Fibroblast of lung (primary cell): ENCODE measurements at regions not wholly inside any gene's neighbourhood (a gene's known extent, or its start where the extent isn't known, plus 50 kb on each side); places are given as distances from the start of the nearest gene placed in this dataset.

ENCODE experiments used
- DNase-seq, 2 donors: peaks; one replicate each; pipeline versions ENCODE4 v3.0.0 to v3.0.0-alpha.2; 2010; ENCODE audit warnings: low read depth in 2 of 2
- H2AFZ ChIP-seq: 2 replicates; pipeline ENCODE4 v1.5.1; 2012; ENCODE audit warnings: low read length, control low read depth, inconsistent platforms
- H3K27ac ChIP-seq: 2 replicates; pipeline ENCODE4 v1.5.1; 2011; ENCODE audit warnings: low read length, control low read depth; ENCODE audit not compliant: insufficient read depth
- H3K27me3 ChIP-seq: 2 replicates; pipeline ENCODE4 v1.5.1; 2011; ENCODE audit warnings: mild to moderate bottlenecking, low read length; ENCODE audit not compliant: control insufficient read depth, insufficient read depth
- H3K36me3 ChIP-seq: 2 replicates; pipeline ENCODE4 v1.5.1; 2011; ENCODE audit warnings: low read length; ENCODE audit not compliant: control insufficient read depth, insufficient read depth
- H3K4me1 ChIP-seq: 2 replicates; pipeline ENCODE4 v1.5.1; 2011; ENCODE audit warnings: low read length; ENCODE audit not compliant: control insufficient read depth, insufficient read depth; ENCODE audit errors: extremely low read depth
- H3K4me2 ChIP-seq: 2 replicates; pipeline ENCODE4 v1.5.1; 2011; ENCODE audit warnings: low read length, control low read depth; ENCODE audit not compliant: insufficient read depth; ENCODE audit errors: extremely low read depth
- H3K4me3 ChIP-seq, 4 experiments: fragments of 200-600 bp in 1 of 4; sonication (generic) in 1 of 4; replicated peaks in 1 of 4; 2 replicates each; pipeline ENCODE4 v1.5.1; 2011 to 2016; ENCODE audit warnings: low read length in 4 of 4, low read depth in 3 of 4, mild to moderate bottlenecking in 3 of 4, control low read depth in 2 of 4, inconsistent platforms in 1 of 4, mixed read lengths in 1 of 4; ENCODE audit not compliant: insufficient read depth in 1 of 4; ENCODE audit errors: control extremely low read depth in 1 of 4
- H3K79me2 ChIP-seq: 2 replicates; pipeline ENCODE4 v1.5.1; 2012; ENCODE audit warnings: mild to moderate bottlenecking, low read length, inconsistent platforms; ENCODE audit not compliant: control insufficient read depth, insufficient read depth
- H3K9ac ChIP-seq: 2 replicates; pipeline ENCODE4 v1.5.1; 2011; ENCODE audit warnings: mild to moderate bottlenecking, low read length, control low read depth; ENCODE audit not compliant: insufficient read depth
- H3K9me3 ChIP-seq: 2 replicates; pipeline ENCODE4 v1.5.1; 2012; ENCODE audit warnings: low read depth, low read length; ENCODE audit not compliant: control insufficient read depth, insufficient read depth
- H4K20me1 ChIP-seq: 2 replicates; pipeline ENCODE4 v1.5.1; 2011; ENCODE audit warnings: low read length; ENCODE audit not compliant: control insufficient read depth, insufficient read depth; ENCODE audit errors: extremely low read depth
- EZH2 ChIP-seq: IDR thresholded peaks from 2 replicates; pipeline ENCODE4 v1.5.1; 2012; ENCODE audit warnings: low read length, control low read depth, mild to moderate bottlenecking; ENCODE audit errors: missing control alignments
- TF ChIP-seq, protein P1 (sequence below), 2 donors: IDR thresholded peaks in 1 of 2; conservative IDR thresholded peaks in 1 of 2; 1 replicate in 1 of 2; 2 replicates in 1 of 2; pipeline ENCODE4 v1.5.1; 2011 to 2012; ENCODE audit warnings: low read length in 2 of 2, control low read depth in 1 of 2, inconsistent platforms in 1 of 2, low read depth in 1 of 2, mild to moderate bottlenecking in 1 of 2

DNA sequence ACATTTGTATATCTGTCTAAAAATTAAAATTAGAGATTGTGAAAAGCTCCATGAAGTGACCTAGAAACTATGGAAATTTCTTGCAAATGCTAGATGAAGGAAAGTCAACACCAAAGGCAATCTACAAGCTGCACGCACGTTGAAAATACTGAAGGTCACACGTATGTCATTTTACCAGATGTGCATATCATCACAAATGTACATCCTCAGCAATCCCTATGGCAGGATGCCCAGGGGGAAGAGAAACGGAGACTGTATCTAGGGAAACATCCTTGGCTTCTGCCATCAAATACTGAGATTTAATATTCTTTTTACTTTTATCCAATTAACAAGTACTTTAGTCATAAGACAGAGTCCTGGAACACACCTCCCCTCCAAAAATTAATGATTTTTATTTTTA is 672.0 kb downstream of the RNF144B start:
- H3K9me3 ChIP-seq: no peaks in the 10 kb centered on the region

DNA sequence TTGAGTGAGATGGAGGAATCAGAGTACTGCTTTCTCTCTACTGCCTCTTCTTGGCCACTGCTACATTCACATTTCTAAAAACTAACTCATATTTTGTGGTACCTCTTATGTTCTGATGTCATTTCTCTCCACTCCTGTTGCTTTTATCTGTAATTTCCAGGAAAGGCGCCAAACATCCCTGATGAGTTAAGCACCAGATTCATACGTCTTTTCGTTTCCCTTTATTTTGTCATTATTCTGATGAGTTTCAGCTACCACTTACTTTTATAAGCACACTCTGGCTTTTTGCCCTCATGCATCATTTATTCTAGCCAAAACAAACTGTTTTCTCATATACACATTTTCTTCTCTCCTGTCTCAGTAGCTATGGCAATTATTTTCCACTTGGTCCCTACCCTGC is 680.0 kb downstream of the RNF144B start:
- Histone ChIP-seq H3K27me3 (no peaks in the 10 kb centered on the region), H4K20me1 (no peaks in the 10 kb centered on the region), H3K4me3 (no peak overlapping the region), H3K4me2 (no peak overlapping the region), H2AFZ (no peak overlapping the region), H3K36me3 (no peaks in the 10 kb centered on the region), H3K79me2 (no peaks in the 10 kb centered on the region), H3K9me3 (no peaks in the 10 kb centered on the region), H3K4me1 (no peaks in the 10 kb centered on the region), H3K9ac (no peak overlapping the region), H3K27ac (no peak overlapping the region)
- no peak for TF ChIP-seq EZH2
- TF ChIP-seq, protein P1, sequence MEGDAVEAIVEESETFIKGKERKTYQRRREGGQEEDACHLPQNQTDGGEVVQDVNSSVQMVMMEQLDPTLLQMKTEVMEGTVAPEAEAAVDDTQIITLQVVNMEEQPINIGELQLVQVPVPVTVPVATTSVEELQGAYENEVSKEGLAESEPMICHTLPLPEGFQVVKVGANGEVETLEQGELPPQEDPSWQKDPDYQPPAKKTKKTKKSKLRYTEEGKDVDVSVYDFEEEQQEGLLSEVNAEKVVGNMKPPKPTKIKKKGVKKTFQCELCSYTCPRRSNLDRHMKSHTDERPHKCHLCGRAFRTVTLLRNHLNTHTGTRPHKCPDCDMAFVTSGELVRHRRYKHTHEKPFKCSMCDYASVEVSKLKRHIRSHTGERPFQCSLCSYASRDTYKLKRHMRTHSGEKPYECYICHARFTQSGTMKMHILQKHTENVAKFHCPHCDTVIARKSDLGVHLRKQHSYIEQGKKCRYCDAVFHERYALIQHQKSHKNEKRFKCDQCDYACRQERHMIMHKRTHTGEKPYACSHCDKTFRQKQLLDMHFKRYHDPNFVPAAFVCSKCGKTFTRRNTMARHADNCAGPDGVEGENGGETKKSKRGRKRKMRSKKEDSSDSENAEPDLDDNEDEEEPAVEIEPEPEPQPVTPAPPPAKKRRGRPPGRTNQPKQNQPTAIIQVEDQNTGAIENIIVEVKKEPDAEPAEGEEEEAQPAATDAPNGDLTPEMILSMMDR (conservative IDR thresholded peaks at IDR 0.05 in 1 of 2, IDR thresholded peaks at IDR 0.05 in 1 of 2; ENCODE audit: low read depth in 1 of 2, low read length in 2 of 2): no peak
- peak in 1 of 2 donors; percentile 35 for DNase-seq

More for the DNA sequence above, 672.0 kb downstream of the RNF144B start:
- Histone ChIP-seq H3K9ac (no peak overlapping the region), H3K36me3 (no peaks in the 10 kb centered on the region), H3K4me2 (no peak overlapping the region), H3K4me3 (no peak overlapping the region), H3K27me3 (no peaks in the 10 kb centered on the region), H2AFZ (no peak overlapping the region), H4K20me1 (no peaks in the 10 kb centered on the region), H3K4me1 (no peaks in the 10 kb centered on the region), H3K79me2 (no peaks in the 10 kb centered on the region), H3K27ac (no peak overlapping the region)
- no peak for DNase-seq
- TF ChIP-seq EZH2: no peak
- TF ChIP-seq, protein P1 (conservative IDR thresholded peaks at IDR 0.05 in 1 of 2, IDR thresholded peaks at IDR 0.05 in 1 of 2; ENCODE audit: low read depth in 1 of 2, low read length in 2 of 2): no peak

DNA sequence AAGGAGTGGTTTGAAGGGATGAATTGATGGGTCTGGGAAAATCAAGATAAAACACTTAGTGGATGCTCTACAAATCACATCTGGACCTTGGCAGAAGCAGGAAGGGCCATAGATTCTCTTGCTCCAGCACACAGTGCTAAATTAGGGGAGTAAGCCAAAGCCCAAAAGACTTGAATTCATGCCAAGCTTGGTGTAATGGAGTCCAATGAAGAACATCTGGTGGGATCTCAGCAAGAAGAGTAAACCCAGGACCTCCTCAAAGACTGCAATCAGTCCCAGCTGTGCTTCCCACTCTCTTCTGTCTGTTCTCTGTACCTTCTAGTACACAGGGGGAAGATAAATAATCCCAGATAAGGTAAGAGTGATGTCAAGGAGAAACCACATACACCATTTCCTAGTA is 683.4 kb downstream of the RNF144B start:
- no peak overlapping the region for H3K27ac ChIP-seq
- no peak for DNase-seq
- no peaks in the 10 kb centered on the region for H3K79me2 ChIP-seq
- no peak overlapping the region for H2AFZ ChIP-seq
- H3K4me2 ChIP-seq: no peak overlapping the region
- no peaks in the 10 kb centered on the region for H4K20me1 ChIP-seq
- no peak overlapping the region for H3K9ac ChIP-seq
- TF ChIP-seq EZH2: no peak
- TF ChIP-seq, protein P1 (conservative IDR thresholded peaks at IDR 0.05 in 1 of 2, IDR thresholded peaks at IDR 0.05 in 1 of 2; ENCODE audit: low read depth in 1 of 2, low read length in 2 of 2): no peak
- no peaks in the 10 kb centered on the region for H3K27me3 ChIP-seq
- H3K4me3 ChIP-seq: no peak overlapping the region
- no peaks in the 10 kb centered on the region for H3K9me3 ChIP-seq
- no peaks in the 10 kb centered on the region for H3K4me1 ChIP-seq
- no peaks in the 10 kb centered on the region for H3K36me3 ChIP-seq
